ENCODE measurements at regions not wholly inside any gene's neighbourhood (a gene's known extent, or its start where the extent isn't known, plus 50 kb on each side); places are given as distances from the start of the nearest gene placed in this dataset.

DNA sequence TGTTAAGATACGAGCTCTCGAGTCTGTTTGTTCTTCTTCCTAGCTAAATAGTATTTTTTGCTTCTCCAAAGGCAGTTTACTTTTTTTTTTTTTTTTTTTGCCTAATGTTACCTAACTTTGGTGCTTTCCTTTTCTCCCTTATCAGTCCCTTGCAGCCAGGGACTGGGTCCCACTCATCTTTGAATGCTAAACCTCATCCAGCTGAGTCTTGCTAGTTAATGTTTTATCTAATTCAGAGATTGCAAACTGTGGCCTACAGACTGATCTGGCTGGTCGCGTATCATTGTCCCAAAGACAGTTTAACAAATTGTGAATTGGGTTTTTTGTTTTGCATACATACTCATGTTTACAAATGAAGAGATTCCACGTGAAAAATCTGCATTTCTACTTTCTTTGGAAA lies 95.7 kb upstream of the EFNA5 start:
- Histone ChIP-seq H3K23ac (ENCODE audit: low read depth, low read length, poor library complexity) (no peak overlapping the region), H2AFZ (ENCODE audit: low read length) (no peak overlapping the region), H3K14ac (ENCODE audit: low read length) (no peak overlapping the region), H3K4me2 (ENCODE audit: insufficient read depth, low read length, poor library complexity, severe bottlenecking) (no peak overlapping the region), H3K27ac (replicated peaks; ENCODE audit: low read length) (no peak overlapping the region), H3K4me1 (ENCODE audit: control insufficient read depth in 2 of 2, insufficient read depth in 1 of 2, low read depth in 1 of 2, low read length in 2 of 2) (peaks cover 9 to 19% of the 10 kb centered on the region in 2 donors), H4K91ac (ENCODE audit: low read depth, low read length, poor library complexity) (no peak overlapping the region), H3K4ac (ENCODE audit: low read length) (no peak overlapping the region), H4K8ac (ENCODE audit: low read depth, low read length) (no peak overlapping the region), H3K9me3 (replicated peaks in 1 of 2; ENCODE audit: control insufficient read depth in 2 of 2, insufficient read depth in 1 of 2, low read depth in 1 of 2, low read length in 2 of 2) (no peaks in the 10 kb centered on the region), H2BK120ac (ENCODE audit: low read depth, low read length) (no peak overlapping the region), H3K36me3 (replicated peaks in 1 of 2; ENCODE audit: control insufficient read depth in 2 of 2, insufficient read depth in 2 of 2, low read length in 2 of 2) (no peaks in the 10 kb centered on the region), H3K27me3 (ENCODE audit: control insufficient read depth in 3 of 3, insufficient read depth in 3 of 3, low read depth in 1 of 3, low read length in 3 of 3) (no peaks in the 10 kb centered on the region), H2BK5ac (ENCODE audit: low read length) (no peak overlapping the region), H3K9ac (ENCODE audit: low read depth, low read length, poor library complexity) (no peak overlapping the region), H3K79me1 (ENCODE audit: low read depth, low read length) (no peaks in the 10 kb centered on the region), H2AK5ac (ENCODE audit: low read depth, low read length) (no peak overlapping the region), H3K4me3 (ENCODE audit: low read length in 2 of 2) (no peak overlapping the region), H2BK15ac (ENCODE audit: low read length) (no peak overlapping the region), H3K18ac (ENCODE audit: low read length) (no peak overlapping the region), H2BK12ac (ENCODE audit: low read length) (no peak overlapping the region)
- no CpG with 5 or more reads among the region's 5 CpGs for WGBS, 2 donors (ENCODE audit: extremely low coverage in 2 of 2, insufficient read length in 2 of 2, insufficient replicate concordance in 1 of 2)
- DNase-seq (ENCODE audit: low spot score): no peak

DNA sequence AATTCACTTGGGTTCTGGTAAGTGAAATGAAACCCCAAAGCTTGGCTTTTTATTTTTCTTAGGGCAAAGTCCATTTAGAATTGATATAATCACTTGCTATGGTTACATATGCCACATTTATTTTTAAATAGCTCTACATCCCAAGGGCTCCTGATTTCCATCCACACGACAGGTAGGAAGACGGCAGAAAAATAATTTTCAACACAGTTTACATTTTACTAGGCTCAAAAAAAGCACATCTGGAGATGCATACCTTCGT lies 95.0 kb upstream of the EFNA5 start:
- Histone ChIP-seq H3K27ac (replicated peaks; ENCODE audit: low read length) (no peak overlapping the region), H3K36me3 (replicated peaks in 1 of 2; ENCODE audit: control insufficient read depth in 2 of 2, insufficient read depth in 2 of 2, low read length in 2 of 2) (no peaks in the 10 kb centered on the region), H2BK120ac (ENCODE audit: low read depth, low read length) (no peak overlapping the region), H2AFZ (ENCODE audit: low read length) (no peak overlapping the region), H2BK15ac (ENCODE audit: low read length) (no peak overlapping the region), H2BK5ac (ENCODE audit: low read length) (no peak overlapping the region), H3K4ac (ENCODE audit: low read length) (no peak overlapping the region), H2AK5ac (ENCODE audit: low read depth, low read length) (no peak overlapping the region), H3K79me1 (ENCODE audit: low read depth, low read length) (no peaks in the 10 kb centered on the region), H2BK12ac (ENCODE audit: low read length) (no peak overlapping the region), H3K23ac (ENCODE audit: low read depth, low read length, poor library complexity) (no peak overlapping the region), H4K91ac (ENCODE audit: low read depth, low read length, poor library complexity) (no peak overlapping the region), H3K9me3 (replicated peaks in 1 of 2; ENCODE audit: control insufficient read depth in 2 of 2, insufficient read depth in 1 of 2, low read depth in 1 of 2, low read length in 2 of 2) (no peaks in the 10 kb centered on the region), H3K4me1 (ENCODE audit: control insufficient read depth in 2 of 2, insufficient read depth in 1 of 2, low read depth in 1 of 2, low read length in 2 of 2) (peaks cover 10 to 19% of the 10 kb centered on the region in 2 donors), H3K14ac (ENCODE audit: low read length) (no peak overlapping the region), H4K8ac (ENCODE audit: low read depth, low read length) (no peak overlapping the region), H3K4me3 (ENCODE audit: low read length in 2 of 2) (no peak overlapping the region), H3K9ac (ENCODE audit: low read depth, low read length, poor library complexity) (no peak overlapping the region), H3K27me3 (ENCODE audit: control insufficient read depth in 3 of 3, insufficient read depth in 3 of 3, low read depth in 1 of 3, low read length in 3 of 3) (no peaks in the 10 kb centered on the region), H3K4me2 (ENCODE audit: insufficient read depth, low read length, poor library complexity, severe bottlenecking) (no peak overlapping the region), H3K18ac (ENCODE audit: low read length) (no peak overlapping the region)
- no peak for DNase-seq (ENCODE audit: low spot score)
- no CpG with 5 or more reads among the region's 3 CpGs for WGBS, 2 donors (ENCODE audit: extremely low coverage in 2 of 2, insufficient read length in 2 of 2, insufficient replicate concordance in 1 of 2)

DNA sequence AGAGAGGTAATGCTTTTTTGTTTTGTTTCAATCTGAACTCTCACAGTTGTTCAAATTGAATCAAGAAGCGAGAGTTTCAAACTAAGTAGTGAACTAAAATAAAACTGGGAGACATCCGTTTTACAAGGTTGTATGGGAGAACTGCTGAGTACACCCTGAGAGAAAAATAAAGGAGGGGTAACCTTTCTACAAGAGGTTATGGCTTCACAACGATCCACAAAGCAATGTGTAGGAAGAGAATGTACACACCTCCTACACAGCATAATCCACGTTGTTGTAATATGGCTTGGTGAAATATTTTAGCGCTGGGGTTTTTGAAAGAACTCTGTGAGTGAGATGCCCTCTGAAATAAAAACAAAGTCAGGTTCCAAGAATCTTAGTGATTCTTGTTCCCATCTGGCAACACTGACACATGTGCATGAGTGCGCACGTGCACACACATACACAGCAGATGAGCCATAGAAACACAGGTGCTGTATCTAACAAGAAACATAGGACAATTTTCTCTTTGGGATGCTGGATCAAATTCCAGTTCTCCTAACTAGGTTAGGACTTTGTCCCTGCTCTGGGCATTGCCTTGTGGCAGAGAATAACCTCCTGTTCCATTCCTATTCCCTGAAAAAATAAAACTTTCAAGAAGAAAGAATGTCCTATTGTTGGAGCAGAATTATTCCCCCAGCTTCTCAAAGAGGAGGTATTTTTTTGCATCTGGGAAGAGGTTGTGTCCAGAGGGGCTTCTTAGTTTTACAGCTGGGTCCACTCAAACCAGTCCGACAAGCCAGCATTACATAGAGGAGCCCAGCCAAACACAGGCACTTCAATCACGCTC lies 94.5 kb upstream of the EFNA5 start:
- Histone ChIP-seq H2BK12ac (ENCODE audit: low read length) (no peak overlapping the region), H3K4me3 (ENCODE audit: low read length in 2 of 2) (no peak overlapping the region), H3K23ac (ENCODE audit: low read depth, low read length, poor library complexity) (no peak overlapping the region), H4K91ac (ENCODE audit: low read depth, low read length, poor library complexity) (no peak overlapping the region), H3K4me1 (ENCODE audit: control insufficient read depth in 2 of 2, insufficient read depth in 1 of 2, low read depth in 1 of 2, low read length in 2 of 2) (peaks cover 10 to 14% of the 10 kb centered on the region in 2 donors), H2BK120ac (ENCODE audit: low read depth, low read length) (no peak overlapping the region), H3K36me3 (replicated peaks in 1 of 2; ENCODE audit: control insufficient read depth in 2 of 2, insufficient read depth in 2 of 2, low read length in 2 of 2) (no peaks in the 10 kb centered on the region), H3K27me3 (ENCODE audit: control insufficient read depth in 3 of 3, insufficient read depth in 3 of 3, low read depth in 1 of 3, low read length in 3 of 3) (no peaks in the 10 kb centered on the region), H3K9ac (ENCODE audit: low read depth, low read length, poor library complexity) (no peak overlapping the region), H3K18ac (ENCODE audit: low read length) (no peak overlapping the region), H3K14ac (ENCODE audit: low read length) (no peak overlapping the region), H3K4me2 (ENCODE audit: insufficient read depth, low read length, poor library complexity, severe bottlenecking) (no peak overlapping the region), H3K79me1 (ENCODE audit: low read depth, low read length) (no peaks in the 10 kb centered on the region), H3K9me3 (replicated peaks in 1 of 2; ENCODE audit: control insufficient read depth in 2 of 2, insufficient read depth in 1 of 2, low read depth in 1 of 2, low read length in 2 of 2) (no peaks in the 10 kb centered on the region), H2AK5ac (ENCODE audit: low read depth, low read length) (no peak overlapping the region), H3K27ac (replicated peaks; ENCODE audit: low read length) (no peak overlapping the region), H2BK15ac (ENCODE audit: low read length) (no peak overlapping the region), H2AFZ (ENCODE audit: low read length) (peak overlapping the region; percentile 26), H3K4ac (ENCODE audit: low read length) (no peak overlapping the region), H4K8ac (ENCODE audit: low read depth, low read length) (no peak overlapping the region), H2BK5ac (ENCODE audit: low read length) (no peak overlapping the region)
- no peak for DNase-seq (ENCODE audit: low spot score)
- no CpG with 5 or more reads among the region's 9 CpGs for WGBS, 2 donors (ENCODE audit: extremely low coverage in 2 of 2, insufficient read length in 2 of 2, insufficient replicate concordance in 1 of 2)

DNA sequence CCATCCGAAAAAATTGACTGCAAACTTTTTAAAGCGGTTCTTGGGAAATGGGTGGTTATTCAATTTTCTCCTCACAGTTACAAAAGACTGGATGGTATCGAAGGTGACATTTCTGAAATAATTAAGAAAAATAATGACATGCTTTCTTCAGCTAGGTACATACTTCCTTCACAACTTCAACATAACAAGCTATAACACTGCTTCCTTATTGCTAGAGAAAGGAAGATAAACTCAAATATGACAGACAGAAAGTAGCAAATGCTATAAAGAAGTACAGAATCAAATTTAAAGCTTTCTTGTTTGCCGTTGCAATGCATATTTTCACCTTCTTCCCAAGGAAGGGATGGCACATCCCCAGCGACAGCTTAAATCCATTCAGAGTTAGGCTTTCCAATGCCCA lies 93.5 kb upstream of the EFNA5 start:
- H3K4me1 ChIP-seq (ENCODE audit: control insufficient read depth in 2 of 2, insufficient read depth in 1 of 2, low read depth in 1 of 2, low read length in 2 of 2): peaks cover 6 to 11% of the 10 kb centered on the region in 2 donors
- no peak overlapping the region for H3K4ac ChIP-seq (ENCODE audit: low read length)
- no peak overlapping the region for H3K27ac ChIP-seq (replicated peaks; ENCODE audit: low read length)
- no CpG with 5 or more reads among the region's 5 CpGs for WGBS, 2 donors (ENCODE audit: extremely low coverage in 2 of 2, insufficient read length in 2 of 2, insufficient replicate concordance in 1 of 2)
- no peak overlapping the region for H2BK120ac ChIP-seq (ENCODE audit: low read depth, low read length)
- H4K8ac ChIP-seq (ENCODE audit: low read depth, low read length): no peak overlapping the region
- H3K23ac ChIP-seq (ENCODE audit: low read depth, low read length, poor library complexity): no peak overlapping the region
- H3K36me3 ChIP-seq (replicated peaks in 1 of 2; ENCODE audit: control insufficient read depth in 2 of 2, insufficient read depth in 2 of 2, low read length in 2 of 2): no peaks in the 10 kb centered on the region
- no peaks in the 10 kb centered on the region for H3K27me3 ChIP-seq (ENCODE audit: control insufficient read depth in 3 of 3, insufficient read depth in 3 of 3, low read depth in 1 of 3, low read length in 3 of 3)
- no peak overlapping the region for H3K9ac ChIP-seq (ENCODE audit: low read depth, low read length, poor library complexity)
- no peaks in the 10 kb centered on the region for H3K79me1 ChIP-seq (ENCODE audit: low read depth, low read length)
- H3K4me2 ChIP-seq (ENCODE audit: insufficient read depth, low read length, poor library complexity, severe bottlenecking): no peak overlapping the region
- H4K91ac ChIP-seq (ENCODE audit: low read depth, low read length, poor library complexity): no peak overlapping the region
- H2BK15ac ChIP-seq (ENCODE audit: low read length): no peak overlapping the region
- H2AK5ac ChIP-seq (ENCODE audit: low read depth, low read length): no peak overlapping the region
- H2AFZ ChIP-seq (ENCODE audit: low read length): no peak overlapping the region
- no peaks in the 10 kb centered on the region for H3K9me3 ChIP-seq (replicated peaks in 1 of 2; ENCODE audit: control insufficient read depth in 2 of 2, insufficient read depth in 1 of 2, low read depth in 1 of 2, low read length in 2 of 2)
- no peak overlapping the region for H3K18ac ChIP-seq (ENCODE audit: low read length)
- no peak overlapping the region for H3K14ac ChIP-seq (ENCODE audit: low read length)
- DNase-seq (ENCODE audit: low spot score): no peak
- no peak overlapping the region for H3K4me3 ChIP-seq (ENCODE audit: low read length in 2 of 2)
- no peak overlapping the region for H2BK5ac ChIP-seq (ENCODE audit: low read length)
- no peak overlapping the region for H2BK12ac ChIP-seq (ENCODE audit: low read length)
